ENCODE measurements at regions not wholly inside any gene's neighbourhood (a gene's known extent, or its start where the extent isn't known, plus 50 kb on each side); places are given as distances from the start of the nearest gene placed in this dataset.

DNA sequence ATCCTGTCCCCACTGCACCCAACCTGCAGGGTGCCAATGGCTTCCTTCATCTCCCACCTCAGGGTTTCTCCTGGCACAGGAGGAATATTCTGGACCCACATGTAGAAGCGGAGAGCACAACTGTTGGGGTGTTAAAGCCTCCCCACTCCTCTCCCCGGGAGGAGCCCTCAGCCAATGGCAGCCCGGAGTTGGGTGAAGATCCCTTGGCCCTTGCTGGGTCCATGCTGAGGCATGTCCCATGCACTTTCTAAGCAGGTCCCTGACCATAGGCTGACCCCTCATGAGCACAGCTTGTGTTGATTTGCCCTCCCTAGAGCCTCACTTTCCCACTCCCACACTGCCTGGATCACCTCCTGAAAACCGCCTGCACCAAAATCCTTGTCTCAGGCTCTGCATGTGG, 97.2 kb upstream of the PMEPA1 start:
- Histone ChIP-seq H3K4me1 (ENCODE audit: insufficient read depth, low read length) (no peaks in the 10 kb centered on the region), H3K36me3 (ENCODE audit: insufficient read depth, low read length) (no peaks in the 10 kb centered on the region), H3K27ac (ENCODE audit: low read depth, low read length) (no peak overlapping the region), H3K27me3 (ENCODE audit: insufficient read depth, low read length) (no peaks in the 10 kb centered on the region), H3K4me3 (ENCODE audit: low read length in 2 of 2) (no peak overlapping the region), H3K9me3 (ENCODE audit: control insufficient read depth in 1 of 2, low read length in 2 of 2) (no peaks in the 10 kb centered on the region)
- H3K4me3 Mint-ChIP-seq: no peak overlapping the region
- no peaks in the 10 kb centered on the region for H3K9me3 Mint-ChIP-seq
- H3K4me1 Mint-ChIP-seq: no peaks in the 10 kb centered on the region
- no peak for DNase-seq
- CTCF ChIA-PET (ENCODE audit: partially characterized antibody): no interaction called here
- H3K27ac Mint-ChIP-seq: no peak overlapping the region
- no peaks in the 10 kb centered on the region for H3K36me3 Mint-ChIP-seq
- H3K27me3 Mint-ChIP-seq: peaks cover 3 to 4% of the 10 kb centered on the region in 2 donors
- POLR2A ChIA-PET (ENCODE audit: partially characterized antibody): no interaction called here
- intact Hi-C loops (cut with micrococcal nuclease): no loop called here

GRCh38 chr20:57806476-57806875, 96.7 kb upstream of the PMEPA1 start:
- CTCF ChIA-PET (ENCODE audit: partially characterized antibody): no interaction called here
- no peaks in the 10 kb centered on the region for H3K9me3 Mint-ChIP-seq

GRCh38 chr20:57805747-57806146, 95.9 kb upstream of the PMEPA1 start:
- H3K4me3 ChIP-seq (ENCODE audit: low read length in 2 of 2): no peak overlapping the region
- peaks cover 2 to 3% of the 10 kb centered on the region in 2 donors for H3K27me3 Mint-ChIP-seq
- no peaks in the 10 kb centered on the region for H3K9me3 Mint-ChIP-seq
- H3K27ac Mint-ChIP-seq: no peak overlapping the region
- no peaks in the 10 kb centered on the region for H3K4me1 Mint-ChIP-seq
- H3K4me1 ChIP-seq (ENCODE audit: insufficient read depth, low read length): no peaks in the 10 kb centered on the region
- no peak overlapping the region for H3K27ac ChIP-seq (ENCODE audit: low read depth, low read length)
- no peak overlapping the region for H3K4me3 Mint-ChIP-seq
- no peaks in the 10 kb centered on the region for H3K36me3 Mint-ChIP-seq
- no peaks in the 10 kb centered on the region for H3K27me3 ChIP-seq (ENCODE audit: insufficient read depth, low read length)
- DNase-seq: no peak
- intact Hi-C loops (cut with micrococcal nuclease): no loop called here
- H3K9me3 ChIP-seq (ENCODE audit: control insufficient read depth in 1 of 2, low read length in 2 of 2): no peaks in the 10 kb centered on the region
- H3K36me3 ChIP-seq (ENCODE audit: insufficient read depth, low read length): no peaks in the 10 kb centered on the region
- CTCF ChIA-PET (ENCODE audit: partially characterized antibody): no interaction called here
- POLR2A ChIA-PET (ENCODE audit: partially characterized antibody): no interaction called here

More at GRCh38 chr20:57806476-57806875, 96.7 kb upstream of the PMEPA1 start:
- POLR2A ChIA-PET (ENCODE audit: partially characterized antibody): no interaction called here
- Histone ChIP-seq H3K4me1 (ENCODE audit: insufficient read depth, low read length) (no peaks in the 10 kb centered on the region), H3K4me3 (ENCODE audit: low read length in 2 of 2) (no peak overlapping the region), H3K36me3 (ENCODE audit: insufficient read depth, low read length) (no peaks in the 10 kb centered on the region), H3K27ac (ENCODE audit: low read depth, low read length) (no peak overlapping the region), H3K9me3 (ENCODE audit: control insufficient read depth in 1 of 2, low read length in 2 of 2) (no peaks in the 10 kb centered on the region), H3K27me3 (ENCODE audit: insufficient read depth, low read length) (no peaks in the 10 kb centered on the region)
- Mint-ChIP-seq H3K27me3 (peaks cover 2 to 3% of the 10 kb centered on the region in 2 donors), H3K36me3 (no peaks in the 10 kb centered on the region), H3K27ac (no peak overlapping the region), H3K4me1 (no peaks in the 10 kb centered on the region), H3K4me3 (no peak overlapping the region)
- DNase-seq: no peak
- intact Hi-C loops (cut with micrococcal nuclease): no loop called here

DNA sequence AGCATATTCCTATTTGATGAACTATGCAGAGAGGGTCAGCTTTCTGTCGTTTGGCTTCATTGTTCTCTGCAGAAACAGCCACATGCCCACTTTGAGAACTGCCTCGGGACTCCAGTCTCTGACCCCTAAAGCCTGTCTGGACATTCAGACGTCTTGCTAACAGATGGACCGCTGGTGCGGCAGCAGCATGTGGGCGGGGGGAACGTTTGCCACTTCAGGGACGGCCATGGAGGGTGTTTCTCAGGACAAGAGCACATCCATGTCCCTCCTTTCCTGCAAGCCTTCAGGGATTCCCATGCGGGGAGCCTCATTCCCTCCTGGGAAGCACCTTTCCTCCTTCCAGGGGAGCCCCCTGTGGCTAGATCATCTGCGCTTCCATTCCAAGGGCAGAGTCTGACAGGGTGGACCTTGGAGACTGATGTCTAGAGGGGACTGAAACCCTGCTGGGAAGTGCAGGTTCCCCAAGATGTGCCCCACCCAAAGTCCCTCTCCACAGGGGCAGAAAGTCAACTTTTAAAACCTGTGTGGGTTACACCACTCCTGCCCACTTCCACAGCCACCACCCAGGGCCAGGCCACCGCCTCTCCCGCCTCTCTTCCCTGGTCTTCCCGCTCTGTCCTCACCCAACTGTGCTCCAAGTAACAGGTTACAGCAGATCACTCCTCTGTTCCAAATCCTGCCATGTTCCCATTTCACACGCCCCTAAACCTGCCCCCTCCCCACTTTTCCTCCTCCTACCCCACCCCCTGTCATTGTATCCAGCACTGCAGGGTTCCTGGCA, 94.8 kb upstream of the PMEPA1 start:
- ChIA-PET POLR2A (ENCODE audit: partially characterized antibody) (no interaction called here), CTCF (ENCODE audit: partially characterized antibody) (no interaction called here)
- H3K9me3 ChIP-seq (ENCODE audit: control insufficient read depth in 1 of 2, low read length in 2 of 2): no peaks in the 10 kb centered on the region

GRCh38 chr20:57803508-57804005, 93.7 kb upstream of the PMEPA1 start:
- no peak overlapping the region for H3K4me3 ChIP-seq (ENCODE audit: low read length in 2 of 2)
- no peaks in the 10 kb centered on the region for H3K36me3 ChIP-seq (ENCODE audit: insufficient read depth, low read length)
- Mint-ChIP-seq H3K4me3 (no peak overlapping the region), H3K27me3 (peaks cover 2 to 3% of the 10 kb centered on the region in 2 donors), H3K36me3 (no peaks in the 10 kb centered on the region), H3K4me1 (no peaks in the 10 kb centered on the region), H3K27ac (no peak overlapping the region), H3K9me3 (no peaks in the 10 kb centered on the region)
- CTCF ChIA-PET (ENCODE audit: partially characterized antibody): no interaction called here
- intact Hi-C loops (cut with micrococcal nuclease): no loop called here
- POLR2A ChIA-PET (ENCODE audit: partially characterized antibody): no interaction called here
- H3K27me3 ChIP-seq (ENCODE audit: insufficient read depth, low read length): no peaks in the 10 kb centered on the region
- no peaks in the 10 kb centered on the region for H3K4me1 ChIP-seq (ENCODE audit: insufficient read depth, low read length)
- no peaks in the 10 kb centered on the region for H3K9me3 ChIP-seq (ENCODE audit: control insufficient read depth in 1 of 2, low read length in 2 of 2)
- no peak overlapping the region for H3K27ac ChIP-seq (ENCODE audit: low read depth, low read length)
- DNase-seq: no peak

More for the DNA sequence above, 94.8 kb upstream of the PMEPA1 start:
- Mint-ChIP-seq H3K27ac (no peak overlapping the region), H3K36me3 (no peaks in the 10 kb centered on the region), H3K4me1 (no peaks in the 10 kb centered on the region), H3K9me3 (no peaks in the 10 kb centered on the region), H3K27me3 (peaks cover 2 to 3% of the 10 kb centered on the region in 2 donors), H3K4me3 (no peak overlapping the region)
- H3K4me1 ChIP-seq (ENCODE audit: insufficient read depth, low read length): no peaks in the 10 kb centered on the region
- intact Hi-C loops (cut with micrococcal nuclease): no loop called here
- H3K27me3 ChIP-seq (ENCODE audit: insufficient read depth, low read length): no peaks in the 10 kb centered on the region
- no peak for DNase-seq
- no peaks in the 10 kb centered on the region for H3K36me3 ChIP-seq (ENCODE audit: insufficient read depth, low read length)
- no peak overlapping the region for H3K4me3 ChIP-seq (ENCODE audit: low read length in 2 of 2)
- no peak overlapping the region for H3K27ac ChIP-seq (ENCODE audit: low read depth, low read length)

DNA sequence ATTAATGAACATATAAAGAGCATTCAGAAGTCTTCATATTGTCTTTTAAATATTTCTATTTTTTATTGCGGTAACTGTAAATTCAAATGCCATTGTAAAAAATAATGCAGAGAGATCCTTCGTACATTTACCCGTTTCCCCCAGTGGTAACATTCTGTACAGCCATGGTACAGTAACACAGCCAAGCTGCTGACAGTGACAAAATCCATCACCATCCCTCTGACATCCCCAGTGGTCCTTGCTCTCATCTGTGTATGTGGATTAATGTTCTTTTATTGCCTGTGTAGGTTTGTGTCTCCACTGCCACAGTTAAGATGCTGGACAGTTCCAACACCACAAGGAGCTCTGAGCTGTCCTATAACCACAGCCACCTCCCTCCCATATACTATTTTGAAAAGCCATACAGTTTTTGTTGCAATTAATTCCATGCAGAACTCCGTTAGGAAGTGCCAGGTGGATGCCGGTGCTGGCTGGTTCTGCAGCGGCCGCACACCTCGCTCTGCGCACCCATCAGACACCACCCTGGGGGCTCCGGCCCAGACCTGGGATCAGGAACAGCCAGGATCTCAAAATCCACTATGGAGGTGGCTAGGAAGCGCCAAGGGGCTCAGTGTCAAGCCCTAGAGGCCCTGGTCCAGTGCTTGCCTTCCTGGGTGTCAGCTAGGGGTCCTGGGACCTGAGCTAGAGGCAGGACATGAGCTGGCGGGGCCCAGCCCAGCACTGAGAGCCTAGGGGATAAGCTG, 93.1 kb upstream of the PMEPA1 start:
- H3K9me3 ChIP-seq (ENCODE audit: control insufficient read depth in 1 of 2, low read length in 2 of 2): no peaks in the 10 kb centered on the region
- no peaks in the 10 kb centered on the region for H3K27me3 ChIP-seq (ENCODE audit: insufficient read depth, low read length)
- H3K4me1 Mint-ChIP-seq: no peaks in the 10 kb centered on the region
- no peak overlapping the region for H3K27ac ChIP-seq (ENCODE audit: low read depth, low read length)
- H3K4me3 Mint-ChIP-seq: no peak overlapping the region
- H3K4me3 ChIP-seq (ENCODE audit: low read length in 2 of 2): no peak overlapping the region
- H3K4me1 ChIP-seq (ENCODE audit: insufficient read depth, low read length): no peaks in the 10 kb centered on the region
- DNase-seq: no peak
- H3K9me3 Mint-ChIP-seq: no peaks in the 10 kb centered on the region
- intact Hi-C loops (cut with micrococcal nuclease): no loop called here
- peaks cover 2 to 3% of the 10 kb centered on the region in 2 donors for H3K27me3 Mint-ChIP-seq
- ChIA-PET POLR2A (ENCODE audit: partially characterized antibody) (no interaction called here), CTCF (ENCODE audit: partially characterized antibody) (no interaction called here)
- H3K27ac Mint-ChIP-seq: no peak overlapping the region
- H3K36me3 ChIP-seq (ENCODE audit: insufficient read depth, low read length): no peaks in the 10 kb centered on the region
- no peaks in the 10 kb centered on the region for H3K36me3 Mint-ChIP-seq

DNA sequence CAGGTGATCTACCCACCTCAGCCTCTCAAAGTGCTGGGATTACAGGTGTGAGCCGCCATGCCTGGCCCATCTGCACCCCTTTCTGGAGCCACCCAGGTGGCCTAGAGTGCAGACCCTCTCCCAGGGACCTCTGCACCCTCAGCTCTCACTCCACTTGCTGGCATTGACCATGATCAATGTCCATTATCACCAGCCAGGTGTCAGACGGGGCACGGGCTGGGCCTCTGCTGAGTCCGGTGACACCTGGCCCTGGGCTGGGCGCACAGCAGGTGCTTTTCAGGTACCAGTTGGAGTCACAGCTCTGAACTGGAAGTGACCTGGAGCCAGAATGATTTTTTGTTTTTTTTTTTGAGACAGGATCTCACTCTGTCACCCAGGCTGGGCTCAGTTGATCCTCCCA, 91.8 kb upstream of the PMEPA1 start:
- DNase-seq: no peak
- Histone ChIP-seq H3K9me3 (ENCODE audit: control insufficient read depth in 1 of 2, low read length in 2 of 2) (no peaks in the 10 kb centered on the region), H3K27me3 (ENCODE audit: insufficient read depth, low read length) (no peaks in the 10 kb centered on the region), H3K4me3 (ENCODE audit: low read length in 2 of 2) (no peak overlapping the region), H3K36me3 (ENCODE audit: insufficient read depth, low read length) (no peaks in the 10 kb centered on the region), H3K4me1 (ENCODE audit: insufficient read depth, low read length) (no peaks in the 10 kb centered on the region), H3K27ac (ENCODE audit: low read depth, low read length) (no peak overlapping the region)
- H3K27me3 Mint-ChIP-seq: peaks cover 2 to 3% of the 10 kb centered on the region in 2 donors
- CTCF ChIA-PET (ENCODE audit: partially characterized antibody): no interaction called here
- POLR2A ChIA-PET (ENCODE audit: partially characterized antibody): no interaction called here
- no peaks in the 10 kb centered on the region for H3K9me3 Mint-ChIP-seq
- intact Hi-C loops (cut with micrococcal nuclease): no loop called here
- no peak overlapping the region for H3K4me3 Mint-ChIP-seq
- no peaks in the 10 kb centered on the region for H3K36me3 Mint-ChIP-seq
- no peaks in the 10 kb centered on the region for H3K4me1 Mint-ChIP-seq
- H3K27ac Mint-ChIP-seq: no peak overlapping the region
